ENCODE measurements at regions not wholly inside any gene's neighbourhood (a gene's known extent, or its start where the extent isn't known, plus 50 kb on each side); places are given as distances from the start of the nearest gene placed in this dataset.

DNA sequence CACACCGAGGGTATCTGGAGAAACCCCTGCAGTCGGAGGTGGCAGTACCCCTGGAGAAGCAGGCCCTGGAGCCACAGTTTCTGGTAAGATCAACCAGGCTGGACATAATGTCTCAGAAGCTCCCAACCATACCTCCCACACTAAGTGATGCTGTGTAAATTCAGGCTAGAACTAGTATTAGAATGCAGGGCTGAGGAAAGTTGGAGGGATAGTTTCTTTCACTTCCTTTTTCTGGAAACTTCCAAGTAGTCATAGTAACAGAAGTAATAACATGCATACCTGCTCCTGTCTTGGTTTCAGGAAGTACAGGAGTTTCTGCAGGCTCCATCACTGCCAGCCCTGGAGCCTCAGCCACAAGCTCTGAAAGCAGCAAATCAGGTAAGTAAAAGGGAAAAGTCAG is 228.1 kb upstream of the CNTN1 start:
- TF ChIP-seq, protein P1, sequence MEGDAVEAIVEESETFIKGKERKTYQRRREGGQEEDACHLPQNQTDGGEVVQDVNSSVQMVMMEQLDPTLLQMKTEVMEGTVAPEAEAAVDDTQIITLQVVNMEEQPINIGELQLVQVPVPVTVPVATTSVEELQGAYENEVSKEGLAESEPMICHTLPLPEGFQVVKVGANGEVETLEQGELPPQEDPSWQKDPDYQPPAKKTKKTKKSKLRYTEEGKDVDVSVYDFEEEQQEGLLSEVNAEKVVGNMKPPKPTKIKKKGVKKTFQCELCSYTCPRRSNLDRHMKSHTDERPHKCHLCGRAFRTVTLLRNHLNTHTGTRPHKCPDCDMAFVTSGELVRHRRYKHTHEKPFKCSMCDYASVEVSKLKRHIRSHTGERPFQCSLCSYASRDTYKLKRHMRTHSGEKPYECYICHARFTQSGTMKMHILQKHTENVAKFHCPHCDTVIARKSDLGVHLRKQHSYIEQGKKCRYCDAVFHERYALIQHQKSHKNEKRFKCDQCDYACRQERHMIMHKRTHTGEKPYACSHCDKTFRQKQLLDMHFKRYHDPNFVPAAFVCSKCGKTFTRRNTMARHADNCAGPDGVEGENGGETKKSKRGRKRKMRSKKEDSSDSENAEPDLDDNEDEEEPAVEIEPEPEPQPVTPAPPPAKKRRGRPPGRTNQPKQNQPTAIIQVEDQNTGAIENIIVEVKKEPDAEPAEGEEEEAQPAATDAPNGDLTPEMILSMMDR (IDR thresholded peaks at IDR 0.05) = no peak
- no peak for TF ChIP-seq POLR2A (IDR thresholded peaks at IDR 0.05)
- H3K4me3 ChIP-seq = no peak overlapping the region
- WGBS (ENCODE audit: insufficient coverage, low coverage, low lambda C conversion rate, missing lambda C conversion rate) = 51% methylated on average over 2 of the region's 2 CpGs
- H3K36me3 ChIP-seq = no peaks in the 10 kb centered on the region
- H3K27ac ChIP-seq = no peak overlapping the region
- H3K27me3 ChIP-seq = no peaks in the 10 kb centered on the region
- no peak for DNase-seq
- no peak for ATAC-seq
- no peaks in the 10 kb centered on the region for H3K4me1 ChIP-seq
- peaks cover 0 to 3% (median 0%) of the 10 kb centered on the region in 4 donors for H3K9me3 ChIP-seq
- intact Hi-C loops (cut with DNase I) = no loop called here

DNA sequence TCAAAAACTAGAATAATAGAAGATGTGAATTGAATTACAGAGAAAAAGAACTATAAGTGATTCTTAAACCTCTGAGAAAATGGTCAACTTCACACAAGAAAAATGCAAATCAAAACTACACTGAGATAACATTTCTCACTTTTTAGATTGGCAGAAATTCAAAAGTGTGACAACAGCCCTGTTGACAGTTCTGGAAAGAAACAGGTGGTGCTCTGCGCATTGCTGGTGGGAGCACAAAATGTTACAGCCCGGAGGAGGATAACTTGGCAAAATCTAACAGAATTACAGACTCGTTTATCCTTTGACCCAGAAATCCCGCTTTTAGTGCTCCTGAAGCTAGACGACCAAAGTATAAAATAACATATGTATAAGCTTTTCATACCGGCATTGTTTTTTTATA is 222.5 kb upstream of the CNTN1 start:
- WGBS (ENCODE audit: insufficient coverage, low coverage, low lambda C conversion rate, missing lambda C conversion rate) = 55% methylated on average over 6 of the region's 6 CpGs
- no peak for DNase-seq
- Histone ChIP-seq H3K27ac (no peak overlapping the region), H3K4me3 (no peak overlapping the region), H3K36me3 (no peaks in the 10 kb centered on the region), H3K9me3 (no peaks in the 10 kb centered on the region), H3K4me1 (no peaks in the 10 kb centered on the region), H3K27me3 (no peaks in the 10 kb centered on the region)
- intact Hi-C loops (cut with DNase I) = no loop called here
- TF ChIP-seq POLR2A (IDR thresholded peaks at IDR 0.05) = no peak
- TF ChIP-seq, protein P1 (IDR thresholded peaks at IDR 0.05) = no peak
- no peak for ATAC-seq

GRCh38 chr12:40473962-40474361 is 218.3 kb upstream of the CNTN1 start:
- no peaks in the 10 kb centered on the region for H3K36me3 ChIP-seq
- 81% methylated on average over 5 of the region's 5 CpGs for WGBS (ENCODE audit: insufficient coverage, low coverage, low lambda C conversion rate, missing lambda C conversion rate)

DNA sequence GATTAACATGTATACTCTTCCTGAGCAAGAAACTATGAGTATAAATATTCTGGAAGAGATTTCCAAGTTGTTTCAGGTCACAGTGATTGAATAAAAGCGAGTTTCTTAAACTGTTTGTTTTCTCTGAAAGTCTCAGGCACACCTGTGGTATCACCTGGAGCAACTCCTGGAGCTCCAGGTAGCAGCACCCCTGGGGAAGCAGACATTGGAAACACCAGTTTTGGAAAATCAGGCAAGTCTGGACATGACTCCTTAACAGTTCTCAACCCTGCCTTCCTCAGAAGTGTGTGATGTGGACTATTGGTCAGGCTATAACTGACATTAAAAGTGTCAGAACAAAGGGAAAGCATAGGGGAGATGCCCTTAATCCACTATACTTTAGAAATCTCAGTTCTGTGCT is 217.6 kb upstream of the CNTN1 start:
- Histone ChIP-seq H3K9me3 (no peaks in the 10 kb centered on the region), H3K4me1 (no peaks in the 10 kb centered on the region), H3K4me3 (no peak overlapping the region), H3K27me3 (no peaks in the 10 kb centered on the region), H3K27ac (no peak overlapping the region), H3K36me3 (no peaks in the 10 kb centered on the region)
- intact Hi-C loops (cut with DNase I) = no loop called here
- WGBS (ENCODE audit: insufficient coverage, low coverage, low lambda C conversion rate, missing lambda C conversion rate) = 31% methylated on average over 1 of the region's 1 CpG
- no peak for TF ChIP-seq POLR2A (IDR thresholded peaks at IDR 0.05)
- TF ChIP-seq, protein P1 (IDR thresholded peaks at IDR 0.05) = no peak
- no peak for ATAC-seq
- DNase-seq = no peak

More at GRCh38 chr12:40473962-40474361, 218.3 kb upstream of the CNTN1 start:
- ATAC-seq (no peak), DNase-seq (no peak)
- Histone ChIP-seq H3K27ac (no peak overlapping the region), H3K4me3 (no peak overlapping the region), H3K9me3 (no peaks in the 10 kb centered on the region), H3K4me1 (no peaks in the 10 kb centered on the region), H3K27me3 (no peaks in the 10 kb centered on the region)
- intact Hi-C loops (cut with DNase I) = no loop called here
- no peak for TF ChIP-seq POLR2A (IDR thresholded peaks at IDR 0.05)
- TF ChIP-seq, protein P1 (IDR thresholded peaks at IDR 0.05) = no peak

- 30% methylated on average over 3 of the region's 3 CpGs for WGBS (ENCODE audit: insufficient coverage, low coverage, low lambda C conversion rate, missing lambda C conversion rate)
- H3K4me1 ChIP-seq = no peaks in the 10 kb centered on the region
- no peaks in the 10 kb centered on the region for H3K36me3 ChIP-seq
- ATAC-seq (no peak), DNase-seq (no peak)
- H3K4me3 ChIP-seq = no peak overlapping the region
- intact Hi-C loops (cut with DNase I) = no loop called here
- H3K9me3 ChIP-seq = no peaks in the 10 kb centered on the region
- H3K27ac ChIP-seq = no peak overlapping the region
- H3K27me3 ChIP-seq = no peaks in the 10 kb centered on the region
- TF ChIP-seq POLR2A (IDR thresholded peaks at IDR 0.05) = no peak
- TF ChIP-seq, protein P1 (IDR thresholded peaks at IDR 0.05) = no peak
These were observed 192.4 kb upstream of the CNTN1 start for GRCh38 chr12:40499856-40500255.
